Glutamatergic neuron (in vitro differentiated cells): ENCODE measurements at regions not wholly inside any gene's neighbourhood (a gene's known extent, or its start where the extent isn't known, plus 50 kb on each side); places are given as distances from the start of the nearest gene placed in this dataset.

Experiments used
- DNase-seq: peaks from one replicate; pipeline ENCODE4 v3.0.0; 2022
- H3K27ac Mint-ChIP-seq: one replicate; pipeline ENCODE4 v1.8.0; 2020; ENCODE audit warnings: mild to moderate bottlenecking, mixed read lengths, inconsistent platforms; ENCODE audit not compliant: unreplicated experiment
- H3K27me3 Mint-ChIP-seq: one replicate; pipeline ENCODE4 v1.8.0; 2020; ENCODE audit warnings: mild to moderate bottlenecking, moderate library complexity, mixed read lengths, inconsistent platforms; ENCODE audit not compliant: unreplicated experiment
- H3K36me3 Mint-ChIP-seq: one replicate; pipeline ENCODE4 v1.8.0; 2020; ENCODE audit warnings: mild to moderate bottlenecking, mixed read lengths, inconsistent platforms; ENCODE audit not compliant: unreplicated experiment
- H3K4me1 Mint-ChIP-seq: one replicate; pipeline ENCODE4 v1.8.0; 2020; ENCODE audit warnings: mild to moderate bottlenecking, low read depth, mixed read lengths, inconsistent platforms; ENCODE audit not compliant: unreplicated experiment
- H3K4me3 Mint-ChIP-seq: one replicate; pipeline ENCODE4 v1.8.0; 2020; ENCODE audit warnings: mild to moderate bottlenecking, mixed read lengths, inconsistent platforms; ENCODE audit not compliant: unreplicated experiment
- H3K9me3 Mint-ChIP-seq: one replicate; pipeline ENCODE4 v1.8.0; 2020; ENCODE audit warnings: mild to moderate bottlenecking, moderate library complexity, mixed read lengths, inconsistent platforms; ENCODE audit not compliant: unreplicated experiment
- TF ChIP-seq, protein P1 (sequence below): fragments of 200-600 bp; sonication (generic); IDR thresholded peaks from one replicate; pipeline ENCODE4 v1.5.0; 2021; ENCODE audit not compliant: partially characterized antibody, unreplicated experiment

DNA sequence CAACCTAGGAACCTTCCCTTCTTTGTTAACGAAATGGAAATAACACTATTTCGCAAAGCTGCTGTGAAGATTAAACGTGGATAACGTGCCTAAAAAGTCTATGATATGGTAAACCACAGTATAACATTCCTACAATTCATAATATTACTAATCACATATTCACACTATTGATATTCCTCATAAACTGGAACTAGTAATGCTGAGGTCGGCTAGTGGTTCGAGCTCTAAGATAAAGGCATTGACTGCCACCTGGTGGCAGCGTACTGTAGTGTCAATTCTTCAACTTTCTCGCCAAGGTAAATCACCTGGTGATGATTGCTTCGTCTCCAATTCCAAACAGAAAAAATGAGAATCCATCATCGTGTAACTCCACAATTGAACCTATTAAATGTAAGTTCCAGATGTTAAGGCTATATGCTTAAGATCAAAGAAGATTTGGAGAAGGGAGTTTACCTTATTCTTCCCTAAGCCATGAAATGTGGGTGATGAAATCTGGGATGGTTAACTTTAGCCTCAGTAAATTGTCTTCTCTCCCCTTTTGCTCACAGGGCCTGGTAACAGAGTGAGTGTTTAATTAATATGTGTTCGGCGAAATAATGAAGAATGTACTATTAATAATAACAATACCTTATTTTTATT is 197.5 kb upstream of the TMEM132C start:
- TF ChIP-seq, protein P1, sequence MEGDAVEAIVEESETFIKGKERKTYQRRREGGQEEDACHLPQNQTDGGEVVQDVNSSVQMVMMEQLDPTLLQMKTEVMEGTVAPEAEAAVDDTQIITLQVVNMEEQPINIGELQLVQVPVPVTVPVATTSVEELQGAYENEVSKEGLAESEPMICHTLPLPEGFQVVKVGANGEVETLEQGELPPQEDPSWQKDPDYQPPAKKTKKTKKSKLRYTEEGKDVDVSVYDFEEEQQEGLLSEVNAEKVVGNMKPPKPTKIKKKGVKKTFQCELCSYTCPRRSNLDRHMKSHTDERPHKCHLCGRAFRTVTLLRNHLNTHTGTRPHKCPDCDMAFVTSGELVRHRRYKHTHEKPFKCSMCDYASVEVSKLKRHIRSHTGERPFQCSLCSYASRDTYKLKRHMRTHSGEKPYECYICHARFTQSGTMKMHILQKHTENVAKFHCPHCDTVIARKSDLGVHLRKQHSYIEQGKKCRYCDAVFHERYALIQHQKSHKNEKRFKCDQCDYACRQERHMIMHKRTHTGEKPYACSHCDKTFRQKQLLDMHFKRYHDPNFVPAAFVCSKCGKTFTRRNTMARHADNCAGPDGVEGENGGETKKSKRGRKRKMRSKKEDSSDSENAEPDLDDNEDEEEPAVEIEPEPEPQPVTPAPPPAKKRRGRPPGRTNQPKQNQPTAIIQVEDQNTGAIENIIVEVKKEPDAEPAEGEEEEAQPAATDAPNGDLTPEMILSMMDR, result peak; percentile 83
- H3K4me1 Mint-ChIP-seq, result no peaks in the 10 kb centered on the region
- no peak overlapping the region for H3K27ac Mint-ChIP-seq
- peaks cover 3% of the 10 kb centered on the region for H3K9me3 Mint-ChIP-seq
- no peaks in the 10 kb centered on the region for H3K36me3 Mint-ChIP-seq
- peak; percentile 52 for DNase-seq
- no peak overlapping the region for H3K4me3 Mint-ChIP-seq
- peaks cover 3% of the 10 kb centered on the region for H3K27me3 Mint-ChIP-seq

DNA sequence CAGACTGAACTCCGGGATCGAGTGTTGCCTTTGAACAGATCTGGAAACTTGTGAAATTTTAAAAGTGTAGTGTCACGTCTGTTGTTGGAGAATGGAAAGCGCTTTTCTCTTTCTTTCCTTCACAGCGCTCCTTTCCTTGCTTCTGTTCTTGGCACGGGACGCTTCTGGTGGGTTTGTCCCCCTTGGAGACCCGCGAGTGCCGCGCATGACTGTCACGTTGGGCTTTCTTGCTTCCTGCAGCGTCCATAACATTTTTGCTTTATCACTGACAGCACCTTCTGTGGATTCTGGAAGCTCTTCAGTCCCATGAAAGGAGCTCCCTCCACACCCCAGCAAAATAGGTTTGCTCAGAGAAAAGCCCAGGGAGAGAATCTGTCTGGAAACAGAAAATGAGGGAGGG is 193.0 kb upstream of the TMEM132C start:
- H3K9me3 Mint-ChIP-seq, result peaks cover 9% of the 10 kb centered on the region
- no peak overlapping the region for H3K27ac Mint-ChIP-seq
- TF ChIP-seq, protein P1, result no peak
- no peaks in the 10 kb centered on the region for H3K27me3 Mint-ChIP-seq
- no peak overlapping the region for H3K4me3 Mint-ChIP-seq
- peaks cover 7% of the 10 kb centered on the region for H3K36me3 Mint-ChIP-seq
- DNase-seq, result no peak
- no peaks in the 10 kb centered on the region for H3K4me1 Mint-ChIP-seq

DNA sequence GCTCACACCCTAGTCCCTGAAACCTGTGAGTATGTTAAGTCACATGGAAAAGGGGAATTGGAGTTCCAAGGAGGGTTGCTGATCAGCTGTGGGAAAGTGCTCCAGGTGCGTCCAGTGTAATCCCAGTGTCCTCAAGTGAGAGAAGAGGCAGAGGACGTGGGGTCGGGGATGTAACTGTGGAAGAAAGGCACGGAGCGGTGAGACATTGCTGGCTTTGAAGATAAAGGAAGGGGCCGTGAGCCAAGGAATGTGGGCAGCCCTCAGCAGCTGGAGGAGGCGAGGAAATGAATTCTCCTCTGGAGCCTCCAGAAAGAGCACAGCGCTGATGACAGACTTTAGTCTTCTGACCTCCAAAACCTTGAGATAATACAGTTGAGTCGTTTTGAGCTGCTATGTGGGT is 191.6 kb upstream of the TMEM132C start:
- TF ChIP-seq, protein P1, result no peak
- Mint-ChIP-seq H3K9me3 (peaks cover 9% of the 10 kb centered on the region), H3K4me1 (no peaks in the 10 kb centered on the region), H3K4me3 (no peak overlapping the region), H3K36me3 (peaks cover 7% of the 10 kb centered on the region), H3K27ac (no peak overlapping the region), H3K27me3 (no peaks in the 10 kb centered on the region)
- DNase-seq, result no peak

DNA sequence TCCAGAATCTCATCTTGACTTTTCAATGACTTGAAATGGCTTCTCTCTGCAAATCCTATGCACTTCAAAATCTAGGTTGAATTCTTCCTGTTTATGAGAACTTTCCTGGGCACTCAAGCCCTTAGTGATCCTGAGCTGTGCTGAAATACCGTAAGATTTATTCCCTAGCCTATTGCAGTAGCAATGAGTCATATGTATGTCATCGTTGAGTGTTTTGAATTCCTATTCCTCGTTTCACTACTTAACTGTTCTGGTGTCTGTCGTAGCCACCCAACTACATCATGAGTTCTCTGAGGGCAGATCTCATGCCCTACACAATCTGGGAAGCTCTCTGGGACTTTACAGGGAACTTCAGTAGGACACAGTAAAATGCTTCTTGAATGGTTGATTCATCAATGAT is 190.8 kb upstream of the TMEM132C start:
- TF ChIP-seq, protein P1, result no peak
- Mint-ChIP-seq H3K4me3 (no peak overlapping the region), H3K27ac (no peak overlapping the region), H3K36me3 (peaks cover 7% of the 10 kb centered on the region), H3K27me3 (no peaks in the 10 kb centered on the region), H3K4me1 (no peaks in the 10 kb centered on the region), H3K9me3 (peaks cover 9% of the 10 kb centered on the region)
- no peak for DNase-seq

DNA sequence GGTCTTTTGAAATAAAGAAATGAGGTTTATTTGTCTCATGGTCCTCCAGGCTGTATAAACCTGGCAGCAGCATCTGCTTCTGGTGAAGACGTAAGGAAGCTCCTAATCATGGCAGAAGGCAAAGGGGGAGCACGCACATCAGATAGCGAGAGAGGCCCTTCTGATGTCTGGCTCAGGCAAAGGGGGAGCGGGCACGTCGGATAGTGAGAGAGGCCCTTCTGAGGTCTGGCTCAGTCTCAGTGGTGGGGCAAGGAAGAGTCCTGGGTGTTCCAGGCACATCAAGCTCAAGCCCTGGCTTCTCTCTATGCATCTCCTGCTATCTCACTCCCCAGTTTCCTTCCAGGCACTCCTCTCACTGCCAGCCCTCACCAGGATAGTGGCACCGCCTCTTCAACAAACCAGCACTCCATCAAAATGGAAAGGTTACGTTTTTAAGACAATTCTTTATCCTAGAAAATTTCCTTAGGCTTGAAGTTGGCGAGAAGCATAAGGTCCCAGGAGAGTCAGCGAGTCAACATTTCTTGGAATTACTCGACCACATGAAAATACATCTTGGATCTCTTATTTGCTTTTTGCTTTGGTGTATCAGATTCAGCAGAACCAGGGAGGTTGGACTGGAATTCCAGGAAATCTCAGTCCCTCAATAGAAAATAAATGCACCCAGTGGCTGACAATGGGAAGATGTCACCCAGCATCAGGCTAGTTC is 189.6 kb upstream of the TMEM132C start:
- Mint-ChIP-seq H3K4me3 (no peak overlapping the region), H3K4me1 (no peaks in the 10 kb centered on the region), H3K27ac (no peak overlapping the region), H3K36me3 (peaks cover 7% of the 10 kb centered on the region), H3K9me3 (peaks cover 11% of the 10 kb centered on the region), H3K27me3 (no peaks in the 10 kb centered on the region)
- no peak for DNase-seq
- TF ChIP-seq, protein P1, result no peak
